ENCODE measurements at regions not wholly inside any gene's neighbourhood (a gene's known extent, or its start where the extent isn't known, plus 50 kb on each side); places are given as distances from the start of the nearest gene placed in this dataset.
"Not testable (repeated sequence)": the region's sequence is repeated elsewhere in the genome, so short reads cannot be mapped to it uniquely, and the experiment has no call there.

- H3K4me2 ChIP-seq: no peak overlapping the region
- H3K4me3 ChIP-seq: no peak overlapping the region
- no peak overlapping the region for H3K27ac ChIP-seq
- H3K9me2 ChIP-seq (replicated peaks; ENCODE audit: insufficient read depth): no peaks in the 10 kb centered on the region
- no peak for DNase-seq (ENCODE audit: low spot score)
- H3K9me3 ChIP-seq (ENCODE audit: low read depth): no peaks in the 10 kb centered on the region
- H3K36me3 ChIP-seq (replicated peaks; ENCODE audit: insufficient read depth, low read depth): no peaks in the 10 kb centered on the region
- H2AFZ ChIP-seq: no peak overlapping the region
- 41% methylated on average over 8 of the region's 8 CpGs for WGBS (ENCODE audit: low lambda C conversion rate, missing lambda C conversion rate)
- H3K27me3 ChIP-seq: no peaks in the 10 kb centered on the region
- no peaks in the 10 kb centered on the region for H3K79me2 ChIP-seq
- no peaks in the 10 kb centered on the region for H3K4me1 ChIP-seq (ENCODE audit: insufficient read depth)
- H4K20me1 ChIP-seq (ENCODE audit: insufficient read depth, poor library complexity, severe bottlenecking): no peaks in the 10 kb centered on the region
- TF ChIP-seq CTCF (IDR thresholded peaks at IDR 0.05; ENCODE audit: poor library complexity) (no peak), EZH2phosphoT487 (IDR thresholded peaks at IDR 0.05; ENCODE audit: low read depth, severe bottlenecking, unreplicated experiment) (no peak)
These were observed 167.8 kb downstream of the PMAIP1 start for GRCh38 chr18:60067426-60068210.

- Histone ChIP-seq H4K20me1 (ENCODE audit: insufficient read depth, poor library complexity, severe bottlenecking) (no peaks in the 10 kb centered on the region), H3K27me3 (no peaks in the 10 kb centered on the region), H2AFZ (no peak overlapping the region), H3K36me3 (replicated peaks; ENCODE audit: insufficient read depth, low read depth) (no peaks in the 10 kb centered on the region), H3K9me2 (replicated peaks; ENCODE audit: insufficient read depth) (no peaks in the 10 kb centered on the region), H3K4me1 (ENCODE audit: insufficient read depth) (no peaks in the 10 kb centered on the region), H3K79me2 (no peaks in the 10 kb centered on the region), H3K4me2 (no peak overlapping the region), H3K9me3 (ENCODE audit: low read depth) (no peaks in the 10 kb centered on the region), H3K27ac (no peak overlapping the region), H3K4me3 (no peak overlapping the region)
- WGBS (ENCODE audit: low lambda C conversion rate, missing lambda C conversion rate): 60% methylated on average over 8 of the region's 8 CpGs
- TF ChIP-seq CTCF (IDR thresholded peaks at IDR 0.05; ENCODE audit: poor library complexity) (no peak), EZH2phosphoT487 (IDR thresholded peaks at IDR 0.05; ENCODE audit: low read depth, severe bottlenecking, unreplicated experiment) (no peak), EZH2 (IDR thresholded peaks at IDR 0.05; ENCODE audit: borderline replicate concordance) (no peak)
- DNase-seq (ENCODE audit: low spot score): no peak
These were observed 166.6 kb downstream of the PMAIP1 start for GRCh38 chr18:60066219-60066975.

- H2AFZ ChIP-seq: no peak overlapping the region
- no peak for DNase-seq (ENCODE audit: low spot score)
- no peaks in the 10 kb centered on the region for H3K27me3 ChIP-seq
- no peak overlapping the region for H3K4me3 ChIP-seq
- no peaks in the 10 kb centered on the region for H3K79me2 ChIP-seq
- no peaks in the 10 kb centered on the region for H4K20me1 ChIP-seq (ENCODE audit: insufficient read depth, poor library complexity, severe bottlenecking)
- H3K4me1 ChIP-seq (ENCODE audit: insufficient read depth): no peaks in the 10 kb centered on the region
- 96% methylated on average over 1 of the region's 1 CpG for WGBS (ENCODE audit: low lambda C conversion rate, missing lambda C conversion rate)
- H3K36me3 ChIP-seq (replicated peaks; ENCODE audit: insufficient read depth, low read depth): no peaks in the 10 kb centered on the region
- no peak for TF ChIP-seq CTCF (IDR thresholded peaks at IDR 0.05; ENCODE audit: poor library complexity)
- TF ChIP-seq EZH2phosphoT487 (IDR thresholded peaks at IDR 0.05; ENCODE audit: low read depth, severe bottlenecking, unreplicated experiment): no peak
- TF ChIP-seq EZH2 (IDR thresholded peaks at IDR 0.05; ENCODE audit: borderline replicate concordance): no peak
- H3K27ac ChIP-seq: no peak overlapping the region
- H3K9me3 ChIP-seq (ENCODE audit: low read depth): no peaks in the 10 kb centered on the region
- no peaks in the 10 kb centered on the region for H3K9me2 ChIP-seq (replicated peaks; ENCODE audit: insufficient read depth)
- no peak overlapping the region for H3K4me2 ChIP-seq
These were observed 164.5 kb downstream of the PMAIP1 start for GRCh38 chr18:60064271-60064670.

GRCh38 chr18:60062831-60063230, 163.0 kb downstream of the PMAIP1 start:
- H3K27me3 ChIP-seq; H3K4me1 ChIP-seq (ENCODE audit: insufficient read depth); H3K9me3 ChIP-seq (ENCODE audit: low read depth); H3K9me2 ChIP-seq (replicated peaks; ENCODE audit: insufficient read depth); H3K4me3 ChIP-seq; H3K4me2 ChIP-seq; DNase-seq (ENCODE audit: low spot score); H4K20me1 ChIP-seq (ENCODE audit: insufficient read depth, poor library complexity, severe bottlenecking); H3K79me2 ChIP-seq; H3K36me3 ChIP-seq (replicated peaks; ENCODE audit: insufficient read depth, low read depth); H3K27ac ChIP-seq; H2AFZ ChIP-seq: not testable (repeated sequence)
- 69% methylated on average over 3 of the region's 3 CpGs for WGBS (ENCODE audit: low lambda C conversion rate, missing lambda C conversion rate)
